ENCODE measurements at regions not wholly inside any gene's neighbourhood (a gene's known extent, or its start where the extent isn't known, plus 50 kb on each side); places are given as distances from the start of the nearest gene placed in this dataset.

GRCh38 chr5:24094081-24094679 is 550.6 kb downstream of the CDH10 start:
- no peak for TF ChIP-seq CTCF (IDR thresholded peaks at IDR 0.05)
- TF ChIP-seq POLR2A (IDR thresholded peaks at IDR 0.05) = no peak
- TF ChIP-seq POLR2AphosphoS5 (IDR thresholded peaks at IDR 0.05) = no peak
- TF ChIP-seq EP300 (IDR thresholded peaks at IDR 0.05) = no peak

All from gastroesophageal sphincter (tissue), 3 donors.